ENCODE measurements at regions not wholly inside any gene's neighbourhood (a gene's known extent, or its start where the extent isn't known, plus 50 kb on each side); places are given as distances from the start of the nearest gene placed in this dataset.
"Not testable (repeated sequence)": the region's sequence is repeated elsewhere in the genome, so short reads cannot be mapped to it uniquely, and the experiment has no call there.

- Histone ChIP-seq H3K79me2 (ENCODE audit: insufficient read depth, low read length) (no peaks in the 10 kb centered on the region), H3K4me2 (ENCODE audit: low read length) (no peak overlapping the region), H2AFZ (ENCODE audit: low read depth, low read length, poor library complexity, severe bottlenecking) (no peak overlapping the region), H3K9me3 (ENCODE audit: control insufficient read depth in 1 of 2, insufficient read depth in 1 of 2, low read depth in 1 of 2, low read length in 2 of 2) (no peaks in the 10 kb centered on the region), H3K4me3 (replicated peaks in 1 of 2; ENCODE audit: low read depth in 1 of 2, low read length in 2 of 2) (no peak overlapping the region), H3K4me1 (ENCODE audit: control insufficient read depth in 1 of 2, insufficient read depth in 2 of 2, low read length in 2 of 2) (no peaks in the 10 kb centered on the region), H4K20me1 (ENCODE audit: insufficient read depth) (no peaks in the 10 kb centered on the region), H3K27me3 (ENCODE audit: insufficient read depth, low read length) (peaks cover 14% of the 10 kb centered on the region; the same call in 1 of the 2 replicates), H3K9ac (ENCODE audit: low read length) (no peak overlapping the region), H3K9me2 (ENCODE audit: insufficient read depth) (no peaks in the 10 kb centered on the region), H3K27ac (ENCODE audit: low read depth, low read length) (no peak overlapping the region), H3K36me3 (ENCODE audit: control insufficient read depth in 1 of 2, insufficient read depth in 2 of 2, low read length in 2 of 2) (no peaks in the 10 kb centered on the region)
- POLR2A ChIA-PET, result no interaction called here
- TF ChIP-seq YY1 (IDR thresholded peaks at IDR 0.05; ENCODE audit: extremely low read depth, insufficient replicate concordance, low read depth, low read length) (no peak), POLR2AphosphoS5 (IDR thresholded peaks at IDR 0.05; ENCODE audit: low read depth, low read length) (no peak), SRF (IDR thresholded peaks at IDR 0.05; ENCODE audit: low read depth) (no peak), CTCF (IDR thresholded peaks at IDR 0.05 in 2 of 3, conservative IDR thresholded peaks at IDR 0.05 in 1 of 3; ENCODE audit: borderline replicate concordance in 1 of 3, insufficient read depth in 1 of 3, low read depth in 2 of 3, low read length in 2 of 3) (no peak), CBX3 (IDR thresholded peaks at IDR 0.05; ENCODE audit: low read depth) (no peak), EZH2phosphoT487 (IDR thresholded peaks at IDR 0.05; ENCODE audit: borderline replicate concordance) (no peak), ZNF274 (IDR thresholded peaks at IDR 0.05; ENCODE audit: low read depth, low read length) (no peak), CEBPB (IDR thresholded peaks at IDR 0.05; ENCODE audit: low read depth) (no peak), ELF1 (IDR thresholded peaks at IDR 0.05; ENCODE audit: borderline replicate concordance, low read depth) (no peak), ZBTB33 (IDR thresholded peaks at IDR 0.05; ENCODE audit: extremely low read depth, insufficient replicate concordance, low read length) (no peak), FOSL1 (IDR thresholded peaks at IDR 0.05; ENCODE audit: low read depth) (no peak), EGR1 (IDR thresholded peaks at IDR 0.05; ENCODE audit: low read depth) (no peak), ZFX (IDR thresholded peaks at IDR 0.05) (no peak), TCF7L2 (IDR thresholded peaks at IDR 0.05; ENCODE audit: borderline replicate concordance, extremely low read depth, insufficient read depth, insufficient read length) (no peak), MAX (IDR thresholded peaks at IDR 0.05) (no peak), SP1 (IDR thresholded peaks at IDR 0.05; ENCODE audit: low read depth) (no peak)
- ATAC-seq (no peak), DNase-seq (ENCODE audit: low read depth, low spot score) (no peak)
- no TSS peak for BruUV-seq (replicated peaks)
- CTCF ChIA-PET, result no interaction called here
- intact Hi-C loops (cut with micrococcal nuclease), result no loop called here
- RAD21 ChIA-PET (ENCODE audit: low non-redundant PET in 1 of 2, low total read pairs in 2 of 2, uncharacterized antibody in 2 of 2, unreplicated experiment in 2 of 2), result no interaction called here
Measured at GRCh38 chr9:89854715-89855475, 250.1 kb downstream of the GADD45G start.

GRCh38 chr9:89856296-89856695 lies 251.5 kb downstream of the GADD45G start:
- H3K9ac ChIP-seq (ENCODE audit: low read length); H3K9me3 ChIP-seq (ENCODE audit: control insufficient read depth in 1 of 2, insufficient read depth in 1 of 2, low read depth in 1 of 2, low read length in 2 of 2); H3K79me2 ChIP-seq (ENCODE audit: insufficient read depth, low read length); H3K4me1 ChIP-seq (ENCODE audit: control insufficient read depth in 1 of 2, insufficient read depth in 2 of 2, low read length in 2 of 2); CTCF ChIA-PET; H4K20me1 ChIP-seq (ENCODE audit: insufficient read depth); H3K36me3 ChIP-seq (ENCODE audit: control insufficient read depth in 1 of 2, insufficient read depth in 2 of 2, low read length in 2 of 2); H3K4me3 ChIP-seq (replicated peaks in 1 of 2; ENCODE audit: low read depth in 1 of 2, low read length in 2 of 2); H3K4me2 ChIP-seq (ENCODE audit: low read length); H3K9me2 ChIP-seq (ENCODE audit: insufficient read depth); intact Hi-C loops (cut with micrococcal nuclease); DNase-seq (ENCODE audit: low read depth, low spot score); H3K27ac ChIP-seq (ENCODE audit: low read depth, low read length); H2AFZ ChIP-seq (ENCODE audit: low read depth, low read length, poor library complexity, severe bottlenecking); RAD21 ChIA-PET (ENCODE audit: low non-redundant PET in 1 of 2, low total read pairs in 2 of 2, uncharacterized antibody in 2 of 2, unreplicated experiment in 2 of 2); POLR2A ChIA-PET; BruUV-seq (replicated peaks); ATAC-seq: not testable (repeated sequence)
- peaks cover 10% of the 10 kb centered on the region; the same call in 1 of the 2 replicates for H3K27me3 ChIP-seq (ENCODE audit: insufficient read depth, low read length)
